Peyer's patch (tissue), 4 donors: ENCODE measurements at regions not wholly inside any gene's neighbourhood (a gene's known extent, or its start where the extent isn't known, plus 50 kb on each side); places are given as distances from the start of the nearest gene placed in this dataset.

ENCODE experiments used
- DNase-seq, 3 donors: peaks; one replicate each; pipeline ENCODE4 v3.0.0-alpha.2; 2017 to 2019
- H3K27ac ChIP-seq, 4 donors: fragments of 200-600 bp; sonication (generic); one replicate each; pipeline ENCODE4 v1.5.1; 2016 to 2019
- H3K27me3 ChIP-seq, 2 donors: fragments of 200-600 bp; sonication (generic); one replicate each; pipeline ENCODE4 v1.5.1; 2019
- H3K36me3 ChIP-seq, 3 donors: fragments of 200-600 bp; sonication (generic); one replicate each; pipeline ENCODE4 v1.5.1; 2016 to 2019
- H3K4me1 ChIP-seq, 4 donors: fragments of 200-600 bp; sonication (generic); one replicate each; pipeline ENCODE4 v1.5.1; 2016 to 2019
- H3K4me3 ChIP-seq, 4 donors: fragments of 200-600 bp; sonication (generic); 1 replicate in 3 of 4; 2 replicates in 1 of 4; pipeline ENCODE4 v1.5.1; 2016 to 2019; ENCODE audit warnings: mild to moderate bottlenecking in 1 of 4
- H3K9me3 ChIP-seq, 4 donors: fragments of 200-600 bp; sonication (generic); one replicate each; pipeline ENCODE4 v1.5.1; 2016 to 2019; ENCODE audit warnings: mild to moderate bottlenecking in 1 of 4
- CTCF ChIP-seq, 6 experiments: fragments of 450-650 bp in 4 of 6; fragments of 200-600 bp in 2 of 6; sonication (generic) in 1 of 6; IDR thresholded peaks; one replicate each; pipeline ENCODE4 v1.5.1; 2017 to 2019; ENCODE audit warnings: antibody characterized with exemption in 6 of 6, mild to moderate bottlenecking in 3 of 6, moderate library complexity in 1 of 6
- POLR2A ChIP-seq, 2 donors: fragments of 450-650 bp; IDR thresholded peaks; one replicate each; pipeline ENCODE4 v1.5.1; 2017; ENCODE audit warnings: antibody characterized with exemption in 2 of 2, mild to moderate bottlenecking in 2 of 2, moderate library complexity in 2 of 2

GRCh38 chr5:89216606-89217005 lies 333.6 kb upstream of the MEF2C start:
- TF ChIP-seq POLR2A (IDR thresholded peaks at IDR 0.05) = no peak
- no peak for TF ChIP-seq CTCF (IDR thresholded peaks at IDR 0.05)
- Histone ChIP-seq H3K4me1 (no peaks in the 10 kb centered on the region), H3K36me3 (no peaks in the 10 kb centered on the region), H3K27ac (no peak overlapping the region), H3K9me3 (no peaks in the 10 kb centered on the region), H3K27me3 (no peaks in the 10 kb centered on the region), H3K4me3 (no peak overlapping the region)
- no peak for DNase-seq

- H3K27me3 ChIP-seq = no peaks in the 10 kb centered on the region
- no peak overlapping the region for H3K27ac ChIP-seq
- no peak for DNase-seq
- no peak for TF ChIP-seq CTCF (IDR thresholded peaks at IDR 0.05)
- no peak for TF ChIP-seq POLR2A (IDR thresholded peaks at IDR 0.05)
- H3K4me1 ChIP-seq = no peaks in the 10 kb centered on the region
- no peak overlapping the region for H3K4me3 ChIP-seq
- no peaks in the 10 kb centered on the region for H3K36me3 ChIP-seq
- H3K9me3 ChIP-seq = no peaks in the 10 kb centered on the region
Observed at GRCh38 chr5:89213573-89213972, 330.6 kb upstream of the MEF2C start.

- Histone ChIP-seq H3K4me1 (no peaks in the 10 kb centered on the region), H3K36me3 (no peaks in the 10 kb centered on the region), H3K9me3 (no peaks in the 10 kb centered on the region), H3K4me3 (no peak overlapping the region), H3K27ac (no peak overlapping the region), H3K27me3 (no peaks in the 10 kb centered on the region)
- TF ChIP-seq POLR2A (IDR thresholded peaks at IDR 0.05) (no peak), CTCF (IDR thresholded peaks at IDR 0.05) (no peak)
- DNase-seq = no peak
Observed at GRCh38 chr5:89211836-89212235, 328.9 kb upstream of the MEF2C start.

GRCh38 chr5:89208811-89209210 lies 325.8 kb upstream of the MEF2C start:
- no peaks in the 10 kb centered on the region for H3K36me3 ChIP-seq
- H3K27me3 ChIP-seq = no peaks in the 10 kb centered on the region
- H3K4me3 ChIP-seq = no peak overlapping the region
- no peak overlapping the region for H3K27ac ChIP-seq
- TF ChIP-seq POLR2A (IDR thresholded peaks at IDR 0.05) (no peak), CTCF (IDR thresholded peaks at IDR 0.05) (no peak)
- DNase-seq = no peak
- H3K4me1 ChIP-seq = no peaks in the 10 kb centered on the region
- H3K9me3 ChIP-seq = no peaks in the 10 kb centered on the region

- Histone ChIP-seq H3K27me3 (no peaks in the 10 kb centered on the region), H3K4me1 (no peaks in the 10 kb centered on the region)
- no peak for DNase-seq
Observed at GRCh38 chr5:89208392-89208791, 325.4 kb upstream of the MEF2C start.

More at GRCh38 chr5:89208392-89208791, 325.4 kb upstream of the MEF2C start:
- H3K36me3 ChIP-seq = no peaks in the 10 kb centered on the region
- H3K27ac ChIP-seq = no peak overlapping the region
- H3K9me3 ChIP-seq = no peaks in the 10 kb centered on the region
- H3K4me3 ChIP-seq = no peak overlapping the region
- no peak for TF ChIP-seq CTCF (IDR thresholded peaks at IDR 0.05)
- no peak for TF ChIP-seq POLR2A (IDR thresholded peaks at IDR 0.05)
